Stimulated activated CD4-positive, alpha-beta T cell treated with anti-CD3 and anti-CD28 coated beads, Interleukin-12 subunit alpha, Interleukin-12 subunit beta, amount 100 ng/mL, for 4 hours (primary cell): ENCODE measurements at regions not wholly inside any gene's neighbourhood (a gene's known extent, or its start where the extent isn't known, plus 50 kb on each side); places are given as distances from the start of the nearest gene placed in this dataset.
"Not testable (repeated sequence)": the region's sequence is repeated elsewhere in the genome, so short reads cannot be mapped to it uniquely, and the experiment has no call there.

Source experiments
- DNase-seq: peaks from one replicate; pipeline ENCODE4 v3.0.0-alpha.2; 2020

- no peak for DNase-seq
These were observed 776.3 kb downstream of the EFNB2 start for GRCh38 chr13:105758918-105759860.

- DNase-seq = no peak
These were observed 794.7 kb downstream of the EFNB2 start for GRCh38 chr13:105740739-105741138.

- DNase-seq = no peak
These were observed 797.8 kb downstream of the EFNB2 start for GRCh38 chr13:105737688-105738087.

GRCh38 chr13:105735281-105735680 is 800.2 kb downstream of the EFNB2 start:
- no peak for DNase-seq

DNA sequence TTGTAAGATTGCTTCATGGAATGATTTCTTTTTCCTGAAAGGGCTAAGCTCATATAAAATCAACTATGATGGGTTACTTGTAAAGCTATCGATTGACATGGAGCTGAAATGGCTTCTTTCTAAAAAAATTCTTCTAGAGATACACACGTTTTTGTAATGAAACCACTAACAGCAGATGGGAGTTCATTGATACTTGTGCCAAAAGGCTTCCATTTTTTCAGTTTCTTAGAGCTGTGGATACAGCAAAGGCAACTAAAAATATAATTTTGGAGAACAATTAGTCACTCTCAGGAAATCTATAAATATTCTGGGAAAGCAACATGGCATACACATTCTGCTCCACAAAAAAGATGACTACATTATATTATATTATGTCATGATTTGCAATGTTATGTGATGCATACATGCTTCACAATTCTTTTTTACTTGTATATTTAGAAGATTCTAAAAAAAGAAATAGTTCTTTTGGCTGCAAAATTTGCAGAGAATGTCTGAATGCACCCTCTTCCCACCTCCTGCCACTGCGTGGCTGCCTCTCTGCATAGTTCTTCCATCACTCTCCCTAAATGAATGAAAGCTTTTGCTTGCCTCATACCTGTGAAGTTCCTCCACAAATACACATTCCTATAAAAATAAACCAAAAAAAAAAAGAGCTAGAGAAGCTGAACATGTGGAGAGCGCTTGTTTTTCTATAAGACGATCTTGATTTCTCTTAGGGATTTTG is 802.5 kb downstream of the EFNB2 start:
- no peak for DNase-seq

DNA sequence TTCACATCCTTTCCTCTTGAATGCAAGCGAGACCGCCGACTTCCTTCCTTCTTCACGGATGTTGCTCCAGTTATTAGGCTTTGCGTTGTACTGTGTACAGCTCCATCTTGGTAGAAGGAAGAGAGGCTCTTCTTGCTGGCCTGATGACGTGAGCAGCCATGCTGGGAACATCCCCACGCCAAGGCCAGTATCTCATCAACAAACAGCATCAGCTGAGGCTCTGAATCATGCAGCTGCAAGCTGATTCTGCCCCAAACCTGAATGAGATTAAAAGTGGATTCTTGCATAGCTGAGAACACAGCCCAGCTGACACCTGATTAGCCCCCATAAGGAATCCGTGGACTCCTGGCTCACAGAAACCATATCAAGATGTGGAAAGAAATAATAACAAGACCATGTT is 809.6 kb downstream of the EFNB2 start:
- no peak for DNase-seq

- no peak for DNase-seq
These were observed 814.4 kb downstream of the EFNB2 start for GRCh38 chr13:105721016-105721415.

DNA sequence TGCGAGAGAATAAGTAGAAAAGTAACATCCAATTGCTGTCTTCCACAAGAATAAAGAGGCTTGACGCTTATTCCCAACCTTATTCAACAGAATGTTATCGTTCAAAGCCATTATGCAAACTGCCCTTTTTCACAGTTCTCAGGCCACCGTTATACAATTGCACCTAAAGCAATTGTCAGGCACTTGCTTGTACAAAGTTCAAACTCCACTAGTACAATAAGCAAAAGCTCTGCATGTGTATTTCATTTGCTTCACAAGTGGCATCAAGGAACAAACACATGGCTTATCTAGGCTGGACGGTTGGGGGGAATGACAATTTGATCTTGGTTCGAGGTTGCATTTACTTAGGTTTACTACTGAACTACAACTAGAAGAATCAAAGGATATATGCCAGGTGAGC is 815.6 kb downstream of the EFNB2 start:
- DNase-seq = no peak

DNA sequence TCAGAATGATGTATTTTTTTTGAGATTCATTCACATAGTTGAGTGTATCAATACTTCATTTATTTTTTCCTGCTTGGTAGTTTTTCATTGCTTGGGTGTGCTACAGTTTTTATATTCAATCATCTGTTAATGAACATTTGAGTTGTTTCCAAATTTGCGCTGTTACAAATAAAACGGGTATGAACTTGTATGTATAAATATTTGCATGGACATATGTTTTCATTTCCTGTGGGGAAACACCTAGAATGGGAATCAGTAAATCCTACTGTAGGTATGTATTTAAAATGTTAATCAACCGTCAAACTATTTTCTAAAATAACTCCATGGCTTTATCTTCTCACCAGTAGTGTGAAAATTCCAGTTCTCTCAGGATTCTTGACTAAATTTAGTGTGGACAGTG is 826.3 kb downstream of the EFNB2 start:
- no peak for DNase-seq

DNA sequence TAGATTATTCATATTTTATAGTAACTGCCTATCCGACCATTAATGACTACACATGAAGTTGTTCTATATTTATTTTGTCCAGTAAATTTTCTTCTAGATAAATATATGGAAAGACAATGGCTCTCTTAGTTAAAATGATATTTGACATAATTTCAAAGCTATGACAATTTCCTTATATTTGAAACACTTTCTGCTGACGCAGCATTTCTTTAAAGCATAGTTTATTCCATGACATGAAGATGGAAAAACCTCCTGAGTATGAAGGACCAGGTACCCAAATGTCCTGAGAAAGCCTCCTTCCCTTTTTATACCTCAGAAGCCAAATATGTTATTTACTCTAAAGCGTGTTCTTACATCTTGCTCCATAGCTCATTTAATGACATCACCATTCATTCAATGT is 831.6 kb downstream of the EFNB2 start:
- DNase-seq = no peak

DNA sequence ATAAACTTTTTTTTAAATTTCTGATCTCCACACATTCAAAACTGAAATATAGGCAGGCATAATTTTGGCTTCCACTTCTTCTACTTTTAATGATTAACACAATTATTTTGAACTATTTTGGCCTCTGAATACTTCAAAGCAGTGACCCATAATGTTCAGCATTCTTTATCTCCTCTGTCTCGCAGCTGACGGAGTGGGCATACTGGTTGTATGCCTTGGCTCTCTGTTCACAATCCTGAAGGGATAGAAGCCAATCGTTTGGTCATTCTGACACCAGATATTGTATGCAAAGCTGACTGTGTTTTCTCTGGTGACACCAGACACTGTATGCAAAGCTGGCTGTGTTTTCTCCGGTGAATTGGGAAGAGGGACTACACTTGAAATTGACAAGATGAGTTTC is 833.0 kb downstream of the EFNB2 start:
- no peak for DNase-seq

DNA sequence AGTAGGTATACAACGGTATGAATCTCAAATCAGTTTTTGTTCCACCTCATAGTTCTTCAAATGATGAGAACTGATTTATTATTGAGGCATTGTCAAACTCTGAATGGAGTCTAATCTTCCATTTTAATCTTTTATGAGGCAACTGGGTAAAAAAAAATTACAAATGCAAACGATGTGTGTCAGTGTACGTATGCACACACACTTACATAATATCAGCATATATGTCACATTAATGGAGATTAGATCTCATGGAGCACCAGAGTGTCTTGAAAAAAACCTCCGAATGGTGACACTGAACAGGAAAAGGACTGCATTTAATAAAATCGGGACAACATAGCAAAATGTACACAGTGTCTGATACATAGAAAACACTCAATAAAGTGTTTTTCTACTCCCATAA is 842.7 kb downstream of the EFNB2 start:
- no peak for DNase-seq

- DNase-seq = no peak
These were observed 851.2 kb downstream of the EFNB2 start for GRCh38 chr13:105684216-105684615.

GRCh38 chr13:105679838-105680237 is 855.6 kb downstream of the EFNB2 start:
- no peak for DNase-seq

DNA sequence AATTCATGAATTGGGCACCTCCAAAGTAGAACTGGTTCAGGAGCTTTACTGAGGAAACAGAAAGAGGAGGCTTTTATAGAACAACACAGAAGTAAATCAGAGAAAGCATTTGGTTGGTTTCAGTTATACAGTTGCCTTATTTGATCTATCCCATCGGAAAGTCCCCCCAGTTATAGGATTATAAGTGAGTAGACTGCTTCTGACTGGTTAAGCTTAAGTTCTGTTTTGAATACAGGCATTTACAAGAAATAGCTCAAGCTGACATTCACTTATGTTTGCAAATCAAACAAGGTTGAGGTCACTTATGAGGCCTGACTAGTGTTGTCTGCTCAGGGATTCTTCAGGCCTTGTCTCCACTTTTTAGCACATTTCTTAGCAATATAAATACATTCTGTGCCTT is 857.4 kb downstream of the EFNB2 start:
- no peak for DNase-seq

DNA sequence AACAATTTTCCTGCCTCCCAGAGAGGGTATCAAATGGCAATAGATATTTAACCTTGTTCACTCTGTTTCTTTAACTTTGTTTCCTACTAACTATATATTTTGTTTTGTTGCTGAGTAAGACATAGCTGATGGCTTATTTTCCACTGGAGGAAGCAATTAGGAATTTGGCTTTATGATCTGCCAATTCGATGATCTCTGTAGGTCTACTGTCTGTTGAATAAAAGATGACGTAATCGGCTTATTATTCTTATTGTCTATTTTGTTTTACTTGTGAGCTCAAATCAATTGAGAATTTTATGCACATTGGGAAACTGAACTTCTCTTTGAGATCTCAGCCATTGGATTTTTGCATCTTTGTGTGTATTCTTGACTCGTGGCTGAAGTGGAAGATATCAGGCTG is 862.6 kb downstream of the EFNB2 start:
- no peak for DNase-seq

GRCh38 chr13:105671131-105671530 is 864.3 kb downstream of the EFNB2 start:
- DNase-seq = not testable (repeated sequence)

DNA sequence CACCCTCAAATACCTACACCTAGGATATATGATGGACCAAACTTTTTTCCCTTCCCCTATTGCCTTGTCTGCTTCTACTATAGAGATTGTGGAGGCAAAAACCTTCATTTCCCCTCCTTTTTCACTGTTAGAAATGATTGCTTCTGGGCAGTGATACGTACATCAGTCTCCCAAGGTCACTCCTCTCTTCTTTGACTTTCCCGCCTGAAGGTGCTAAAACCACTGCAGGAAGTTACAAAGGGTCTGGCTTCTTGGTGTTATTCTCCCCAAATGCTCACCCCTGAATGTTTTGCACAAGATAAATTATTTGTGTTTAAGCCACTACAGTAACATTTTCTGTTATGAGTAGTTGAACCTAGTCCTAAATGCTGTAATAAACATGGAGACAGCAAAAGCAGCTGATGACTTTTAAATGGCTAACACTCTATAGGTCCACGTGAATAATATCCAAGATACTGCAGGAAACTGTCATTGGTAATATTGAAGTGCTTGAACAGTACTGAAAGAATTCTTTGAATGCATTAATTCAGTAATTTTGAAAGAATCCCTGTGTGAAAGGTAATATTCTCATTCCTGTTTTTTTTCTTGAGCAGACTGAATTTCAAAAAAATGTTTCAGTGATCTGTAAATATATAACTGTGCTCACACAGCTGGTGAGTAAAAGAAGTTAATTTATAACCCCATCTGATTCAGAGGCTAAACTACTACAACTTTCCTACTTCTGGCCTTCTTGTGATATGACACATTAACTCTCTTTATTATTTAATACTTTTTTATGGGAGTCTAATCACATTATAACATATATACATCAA is 865.1 kb downstream of the EFNB2 start:
- no peak for DNase-seq

- DNase-seq = no peak
These were observed 870.2 kb downstream of the EFNB2 start for GRCh38 chr13:105665284-105665683.

GRCh38 chr13:105663182-105663581 is 872.3 kb downstream of the EFNB2 start:
- DNase-seq = no peak

GRCh38 chr13:105660561-105660960 is 874.9 kb downstream of the EFNB2 start:
- no peak for DNase-seq

DNA sequence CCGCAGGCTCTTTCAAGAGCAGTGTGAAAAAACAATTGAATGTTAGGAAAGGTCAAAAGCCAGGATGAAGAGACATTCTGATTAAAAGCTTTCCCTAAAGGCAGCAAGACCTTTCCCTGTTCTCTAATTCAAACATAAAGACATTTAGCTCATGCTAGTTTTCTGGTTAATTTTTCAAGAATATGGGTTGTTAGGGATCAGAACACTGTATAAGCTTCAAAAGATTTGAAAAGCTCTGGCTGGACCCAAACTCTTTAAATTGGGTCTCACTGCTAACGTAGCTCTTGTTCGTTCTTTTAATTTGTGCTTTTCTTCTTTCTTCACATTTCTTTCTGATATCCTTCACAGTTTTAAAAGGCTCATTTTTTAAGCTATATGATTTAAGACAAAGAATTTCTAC is 877.0 kb downstream of the EFNB2 start:
- DNase-seq = no peak

DNA sequence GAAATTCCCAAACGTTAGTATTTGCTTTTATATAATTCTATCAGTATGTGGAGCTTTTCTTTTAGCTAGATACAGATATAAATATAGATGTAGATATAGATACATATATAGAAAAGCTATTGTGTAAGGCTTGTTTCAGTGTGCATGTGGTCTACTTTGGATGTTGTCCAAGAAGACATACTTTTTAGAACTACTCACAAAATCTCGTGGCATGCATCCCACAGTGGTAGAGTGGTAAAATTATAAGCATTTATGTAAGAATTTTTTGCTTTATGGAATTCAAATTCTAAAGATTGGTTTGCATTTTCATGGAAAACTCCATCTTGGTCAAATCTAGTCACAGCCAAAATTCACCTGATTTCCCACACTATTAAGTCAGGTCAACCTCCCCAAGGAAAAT is 880.4 kb downstream of the EFNB2 start:
- DNase-seq = no peak
